ENCODE measurements at regions not wholly inside any gene's neighbourhood (a gene's known extent, or its start where the extent isn't known, plus 50 kb on each side); places are given as distances from the start of the nearest gene placed in this dataset.
"Not testable (repeated sequence)": the region's sequence is repeated elsewhere in the genome, so short reads cannot be mapped to it uniquely, and the experiment has no call there.

DNA sequence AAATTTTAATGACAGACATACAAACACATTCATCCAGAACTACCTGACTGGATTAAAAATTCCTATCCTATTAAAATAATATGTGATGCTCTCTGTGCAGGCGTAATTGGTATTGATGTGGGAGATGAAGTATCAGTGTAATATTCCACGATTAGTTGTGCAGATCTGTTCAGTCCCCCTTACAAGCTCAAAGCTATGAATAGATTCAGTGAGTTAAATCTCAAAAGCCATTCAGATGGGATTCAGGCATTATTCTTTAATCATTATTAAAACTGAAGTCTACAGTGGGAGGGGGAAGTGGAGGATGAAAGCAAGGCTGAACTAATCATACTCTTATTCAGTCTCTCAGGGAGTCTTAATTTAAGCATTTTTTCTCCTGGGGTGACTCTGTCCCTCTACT, 855.8 kb downstream of the EFNA5 start:
- DNase-seq (ENCODE audit: low spot score), result no peak

- DNase-seq (ENCODE audit: low spot score), result no peak
Measured at GRCh38 chr5:106801554-106801953, 869.2 kb downstream of the EFNA5 start.

- peak; percentile 29 for DNase-seq (ENCODE audit: low spot score)
Measured at GRCh38 chr5:106797996-106798395, 872.7 kb downstream of the EFNA5 start.

DNA sequence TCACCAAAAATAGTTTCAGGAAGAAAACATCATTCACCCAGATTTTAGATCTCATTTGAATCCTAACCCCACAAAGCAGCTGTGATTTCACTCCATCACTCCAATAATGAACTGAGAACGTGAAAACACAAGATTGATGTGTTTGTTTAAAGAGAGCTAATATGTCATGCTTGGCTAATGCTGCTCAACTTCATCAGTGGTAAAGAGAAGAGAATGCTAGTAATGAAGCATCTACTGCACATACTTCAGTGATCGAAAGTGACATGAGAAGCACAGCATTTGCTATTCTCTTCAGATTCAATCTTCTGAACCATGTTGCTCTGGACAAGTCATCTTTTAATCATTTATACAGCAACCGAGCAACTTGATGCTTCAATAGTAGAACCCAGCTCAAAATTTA, 874.7 kb downstream of the EFNA5 start:
- DNase-seq (ENCODE audit: low spot score), result no peak

- DNase-seq (ENCODE audit: low spot score), result no peak
Measured at GRCh38 chr5:106784846-106785245, 885.9 kb downstream of the EFNA5 start.

DNA sequence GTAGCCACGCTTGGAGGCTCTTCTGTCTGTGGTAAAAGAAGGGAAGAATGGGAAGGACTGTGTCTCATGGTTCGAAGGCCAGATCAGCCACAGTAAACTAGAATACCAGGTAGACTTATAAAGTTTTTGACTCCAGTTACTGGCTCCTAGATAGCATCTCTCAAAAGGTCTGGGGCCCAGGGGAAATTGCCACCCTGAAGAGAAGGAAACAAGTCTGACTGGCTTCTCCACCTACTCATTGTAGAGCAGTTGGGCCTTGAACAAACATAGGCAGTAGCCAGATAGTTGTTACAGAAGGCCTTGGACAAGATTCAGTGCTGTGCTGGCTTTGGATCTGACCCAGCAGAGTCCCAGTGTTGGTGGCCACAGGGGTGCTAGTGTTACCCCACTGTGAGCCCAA, 890.4 kb downstream of the EFNA5 start:
- DNase-seq (ENCODE audit: low spot score), result no peak

DNA sequence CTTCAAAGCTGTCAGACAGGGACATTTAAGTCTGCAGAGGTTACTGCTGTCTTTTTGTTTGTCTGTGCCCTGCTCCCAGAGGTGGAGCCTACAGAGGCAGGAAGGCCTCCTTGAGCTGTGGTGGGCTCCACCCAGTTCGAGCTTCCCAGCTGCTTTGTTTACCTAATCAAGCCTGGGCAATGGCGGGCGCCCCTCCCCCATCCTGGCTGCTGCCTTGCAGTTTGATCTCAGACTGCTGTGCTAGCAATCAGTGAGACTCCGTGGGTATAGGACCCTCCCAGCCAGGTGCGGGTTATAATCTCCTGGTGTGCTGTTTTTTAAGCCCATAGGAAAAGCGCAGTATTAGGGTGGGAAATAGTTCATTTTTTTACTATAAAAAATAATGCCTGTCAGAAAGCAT, 894.2 kb downstream of the EFNA5 start:
- DNase-seq (ENCODE audit: low spot score), result not testable (repeated sequence)

DNA sequence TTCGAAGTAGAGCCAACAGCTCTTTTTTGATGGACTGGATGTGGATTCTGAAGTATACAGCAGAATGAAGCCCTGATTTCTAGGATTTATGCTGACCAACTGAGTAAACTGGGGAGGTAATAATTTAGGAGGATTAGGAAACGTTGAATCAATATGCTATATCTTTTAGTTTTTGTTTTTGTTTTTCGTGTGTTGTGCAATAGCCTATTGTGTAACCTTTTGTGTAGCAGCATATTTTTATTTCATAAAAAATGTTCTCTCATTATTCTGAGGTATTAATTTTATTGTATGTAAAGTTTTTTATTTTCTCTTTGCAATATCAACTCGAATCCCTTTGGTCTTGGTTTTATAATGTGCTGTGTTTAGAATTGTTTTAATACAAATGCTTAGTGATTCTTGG, 902.3 kb downstream of the EFNA5 start:
- DNase-seq (ENCODE audit: low spot score), result no peak

- no peak for DNase-seq (ENCODE audit: low spot score)
Measured at GRCh38 chr5:106766916-106767315, 903.8 kb downstream of the EFNA5 start.

GRCh38 chr5:106759581-106759980, 911.2 kb downstream of the EFNA5 start:
- DNase-seq (ENCODE audit: low spot score), result no peak

GRCh38 chr5:106759152-106759551, 911.6 kb downstream of the EFNA5 start:
- DNase-seq (ENCODE audit: low spot score), result no peak

DNA sequence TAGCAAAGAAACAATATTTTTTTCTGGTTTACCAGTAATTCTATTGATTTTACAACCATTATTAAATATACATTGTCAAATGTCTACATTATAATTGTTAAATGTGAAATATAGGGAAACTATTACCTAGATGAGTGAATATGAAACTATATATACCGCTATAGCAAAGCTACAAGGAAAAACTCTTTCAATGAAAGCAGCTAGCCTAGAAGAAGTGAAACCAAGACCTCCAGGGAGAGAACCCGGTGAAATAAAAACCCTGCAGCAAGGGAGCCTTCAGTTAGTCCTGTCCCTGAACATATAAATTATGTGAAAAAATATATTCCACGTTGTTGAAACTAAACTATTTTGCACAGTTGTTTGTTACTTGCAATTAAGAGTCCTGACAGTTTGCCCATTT, 913.1 kb downstream of the EFNA5 start:
- DNase-seq (ENCODE audit: low spot score), result no peak

DNA sequence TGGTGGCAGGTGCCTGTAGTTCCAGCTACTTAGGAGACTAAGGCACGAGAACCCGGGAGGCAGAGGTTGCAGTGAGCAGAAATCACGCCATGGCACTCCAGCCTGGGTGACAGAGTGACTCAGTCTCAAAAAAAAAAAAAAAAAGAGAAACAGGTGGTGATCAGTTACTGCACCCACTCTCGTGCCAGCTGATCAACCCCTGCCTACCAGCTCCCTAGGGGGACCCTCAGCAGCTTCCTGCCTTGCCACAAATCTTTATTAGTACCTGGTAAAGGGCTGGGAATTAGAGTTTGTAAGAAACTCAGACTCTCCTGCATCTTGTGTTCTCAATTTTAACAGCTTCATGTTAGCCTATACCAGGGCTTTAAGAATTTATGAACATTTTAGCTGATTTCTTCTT, 914.9 kb downstream of the EFNA5 start:
- no peak for DNase-seq (ENCODE audit: low spot score)

DNA sequence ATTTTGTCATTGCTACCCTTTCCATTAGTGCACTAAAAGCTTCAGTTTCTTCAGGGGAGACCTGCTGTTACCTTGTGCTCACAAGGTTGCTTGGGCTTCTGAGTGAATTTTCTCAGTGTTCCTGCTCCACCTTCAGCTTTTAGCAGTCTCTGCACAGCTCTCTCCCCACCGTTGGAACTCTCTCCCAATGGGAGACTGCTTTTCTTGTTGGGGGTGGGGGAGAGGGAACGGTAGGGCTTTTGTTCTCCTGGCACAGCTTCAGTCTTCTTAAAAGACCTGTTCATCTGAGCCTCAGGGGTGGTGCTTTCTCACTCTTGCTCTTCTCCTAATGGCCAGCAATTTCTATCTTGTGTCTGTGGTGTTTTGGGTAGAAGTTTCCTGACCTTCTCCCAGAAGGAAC, 915.7 kb downstream of the EFNA5 start:
- no peak for DNase-seq (ENCODE audit: low spot score)

DNA sequence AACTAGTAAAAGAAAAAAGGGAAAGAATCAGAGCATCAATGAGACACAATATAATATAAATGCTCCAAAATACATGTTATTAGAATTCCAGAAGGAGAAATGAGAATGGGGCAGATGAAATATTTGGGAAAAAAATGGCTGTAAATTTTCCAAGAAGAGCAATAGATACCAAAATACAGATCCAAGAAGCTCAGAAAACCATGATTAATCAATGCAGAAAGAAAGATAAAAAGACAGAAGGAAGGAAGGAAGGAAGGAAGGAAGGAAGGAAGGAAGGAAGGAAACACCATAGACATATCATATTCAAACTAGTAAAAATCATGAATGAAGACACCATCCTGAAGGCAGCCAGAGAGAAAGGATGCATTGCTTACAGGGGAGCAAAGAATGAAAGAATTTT, 920.9 kb downstream of the EFNA5 start:
- DNase-seq (ENCODE audit: low spot score), result no peak

- DNase-seq (ENCODE audit: low spot score), result no peak
Measured at GRCh38 chr5:106739127-106739526, 931.6 kb downstream of the EFNA5 start.

DNA sequence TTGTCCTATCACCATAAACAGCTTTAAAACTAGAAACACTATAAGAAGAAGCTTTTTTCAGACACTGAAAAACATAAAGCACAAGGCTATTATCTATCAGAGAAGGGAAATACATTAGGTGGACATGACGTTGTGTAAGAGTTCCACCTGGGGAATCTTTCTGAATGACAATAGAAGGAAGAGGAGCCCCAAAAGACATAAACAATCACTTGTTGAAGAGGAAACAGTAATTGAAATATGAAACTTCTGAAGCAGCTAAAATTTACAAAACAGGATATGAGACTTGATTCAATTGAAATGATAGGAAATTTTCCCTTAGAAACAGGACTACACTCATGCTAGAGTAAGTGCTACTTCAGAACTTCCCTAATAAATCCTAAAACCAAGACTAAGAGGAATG, 933.6 kb downstream of the EFNA5 start:
- no peak for DNase-seq (ENCODE audit: low spot score)

DNA sequence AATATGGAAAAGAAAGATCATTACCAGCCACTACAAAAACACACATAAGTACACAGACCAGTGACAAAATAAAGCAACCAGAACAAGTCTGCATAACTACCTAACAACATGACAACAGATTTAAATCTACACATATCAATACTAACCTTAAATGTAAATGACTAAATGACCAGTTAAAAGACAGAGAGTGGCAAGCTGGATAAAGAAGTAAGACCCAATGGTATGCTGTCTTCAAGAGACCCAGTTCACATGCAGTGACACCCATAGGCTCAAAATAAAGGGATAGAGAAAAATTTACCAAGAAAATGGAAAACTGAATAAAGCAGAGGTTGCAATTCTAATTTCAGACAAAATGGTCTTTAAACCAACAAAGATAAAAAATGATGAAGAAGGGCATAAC, 938.1 kb downstream of the EFNA5 start:
- no peak for DNase-seq (ENCODE audit: low spot score)

DNA sequence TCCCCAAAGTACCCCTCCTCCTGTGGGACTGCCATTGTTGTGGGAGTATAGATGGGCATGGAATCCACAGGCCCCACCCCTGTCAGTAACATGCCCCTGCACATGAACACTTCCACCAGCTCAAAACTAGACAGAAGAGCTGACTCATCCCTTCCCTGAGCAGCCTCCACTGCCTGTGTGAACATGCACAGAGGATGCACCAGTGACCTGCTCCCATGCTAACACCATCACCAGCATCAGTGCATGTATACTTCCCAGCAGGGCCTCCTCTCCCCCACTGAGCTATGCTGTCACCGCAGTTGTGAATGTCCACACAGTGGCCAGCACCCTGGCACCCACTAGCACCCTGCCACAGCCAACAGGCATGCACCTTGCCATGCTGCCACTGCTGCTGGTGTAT, 939.8 kb downstream of the EFNA5 start:
- no peak for DNase-seq (ENCODE audit: low spot score)

DNA sequence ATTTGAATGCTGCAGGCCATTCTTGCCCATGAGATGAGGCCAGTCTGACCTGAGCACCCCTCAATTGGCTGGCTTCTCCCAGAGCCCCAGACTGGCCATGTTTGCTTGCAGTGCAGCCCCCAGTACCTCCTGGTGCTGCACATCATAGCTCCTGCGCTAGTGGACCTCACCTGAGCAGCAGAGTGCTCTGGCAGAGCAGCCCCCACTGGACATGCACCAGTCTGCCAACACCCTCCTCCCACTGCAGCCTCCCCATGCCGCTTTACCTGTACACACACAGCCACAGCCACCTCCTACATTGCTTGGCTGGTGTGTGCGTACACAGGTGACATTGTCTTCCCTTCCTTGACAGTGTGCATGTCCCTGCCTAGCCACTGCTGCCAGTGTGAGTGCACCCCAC, 940.2 kb downstream of the EFNA5 start:
- no peak for DNase-seq (ENCODE audit: low spot score)

DNA sequence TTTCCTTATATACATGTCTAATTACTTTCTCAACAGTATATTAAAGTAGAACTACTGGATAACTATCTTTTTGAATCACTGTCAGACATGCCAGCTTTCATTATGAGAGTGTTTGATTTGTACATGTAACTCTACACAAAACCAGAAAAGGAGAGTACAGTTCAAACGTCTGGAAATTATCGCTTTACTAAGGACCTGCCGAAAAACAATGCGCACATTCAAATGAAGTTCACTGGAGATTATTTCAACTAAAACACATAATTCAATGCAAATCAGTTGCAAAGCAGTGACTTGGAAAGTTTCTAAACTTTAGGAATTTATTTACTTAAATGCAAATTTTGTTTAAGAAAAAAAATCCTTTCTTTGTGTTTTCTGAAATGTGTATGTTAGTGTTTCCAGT, 942.5 kb downstream of the EFNA5 start:
- DNase-seq (ENCODE audit: low spot score), result no peak

- no peak for DNase-seq (ENCODE audit: low spot score)
Measured at GRCh38 chr5:106727071-106727470, 943.7 kb downstream of the EFNA5 start.

DNA sequence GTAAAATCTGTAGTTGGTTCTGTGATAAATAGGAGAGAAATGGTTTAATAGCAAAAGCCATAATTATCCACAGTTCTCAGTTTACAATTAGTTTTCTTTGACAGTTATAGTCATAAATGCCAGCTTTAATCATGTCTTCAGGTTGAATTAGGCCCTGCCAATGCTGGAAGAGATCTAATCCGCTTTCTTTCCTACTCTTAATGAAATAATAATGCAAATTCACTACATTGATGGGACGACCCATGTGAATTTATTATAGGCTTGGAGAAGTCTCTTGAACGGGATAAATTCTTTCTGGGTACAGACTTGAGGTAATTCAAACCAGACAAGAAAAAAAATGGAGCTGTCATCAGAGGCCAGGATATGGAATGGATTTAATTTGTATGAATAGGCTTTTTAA, 950.4 kb downstream of the EFNA5 start:
- no peak for DNase-seq (ENCODE audit: low spot score)

DNA sequence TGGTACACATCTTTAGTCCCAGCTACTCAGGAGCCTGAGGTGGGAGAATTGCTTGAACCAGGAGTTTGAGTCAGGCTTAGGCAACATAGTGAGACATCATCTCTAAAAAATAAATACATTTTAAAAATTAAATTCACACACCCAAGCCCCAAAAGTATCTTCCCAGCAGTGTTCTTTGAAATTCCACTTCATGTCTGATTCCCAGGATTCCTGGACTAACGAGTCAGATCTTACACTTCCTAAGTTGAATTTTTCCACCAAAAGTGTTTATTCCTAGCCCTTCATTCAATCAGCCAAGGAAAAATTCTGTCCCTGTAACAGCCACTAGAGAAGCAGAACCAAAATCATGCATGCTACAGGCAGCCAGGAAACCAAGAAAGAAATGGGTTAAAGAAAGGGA, 970.9 kb downstream of the EFNA5 start:
- no peak for DNase-seq (ENCODE audit: low spot score)

GRCh38 chr5:106699198-106699597, 971.5 kb downstream of the EFNA5 start:
- DNase-seq (ENCODE audit: low spot score), result peak; percentile 38
